H1 (cell line): ENCODE measurements at regions not wholly inside any gene's neighbourhood (a gene's known extent, or its start where the extent isn't known, plus 50 kb on each side); places are given as distances from the start of the nearest gene placed in this dataset.

Experiments used
- CHD2 ChIP-seq: IDR thresholded peaks from 2 replicates; pipeline ENCODE4 v1.6.1; 2012; ENCODE audit warnings: low read length, improper control_type of control experiment
- JUND ChIP-seq: IDR thresholded peaks from 2 replicates; pipeline ENCODE4 v1.6.1; 2011; ENCODE audit warnings: mild to moderate bottlenecking, improper control_type of control experiment, low read length
- RXRA ChIP-seq: IDR thresholded peaks from 2 replicates; pipeline ENCODE4 v1.6.1; 2011; ENCODE audit warnings: low read depth, mild to moderate bottlenecking, low read length, moderate library complexity; ENCODE audit not compliant: insufficient read depth

- no peak for TF ChIP-seq CHD2
- no peak for TF ChIP-seq JUND
- TF ChIP-seq RXRA, result no peak
Measured at GRCh38 chr7:12490940-12491339, 79.6 kb upstream of the SCIN start.
